ENCODE measurements at regions not wholly inside any gene's neighbourhood (a gene's known extent, or its start where the extent isn't known, plus 50 kb on each side); places are given as distances from the start of the nearest gene placed in this dataset.

GRCh38 chr10:131615150-131615549, 285.7 kb upstream of the PPP2R2D start:
- TF ChIP-seq CTCF (IDR thresholded peaks at IDR 0.05) (no peak), POLR2A (IDR thresholded peaks at IDR 0.05) (no peak), EP300 (IDR thresholded peaks at IDR 0.05) (no peak)
